H9 (cell line): ENCODE measurements at regions not wholly inside any gene's neighbourhood (a gene's known extent, or its start where the extent isn't known, plus 50 kb on each side); places are given as distances from the start of the nearest gene placed in this dataset.

Experiments
- DNase-seq: peaks from one replicate; pipeline ENCODE4 v3.0.0-alpha.2; 2017
- H2AFZ ChIP-seq: one replicate; pipeline ENCODE4 v1.6.1; 2013; ENCODE audit warnings: mild to moderate bottlenecking, low read length, control low read depth, moderate library complexity
- H2AK5ac ChIP-seq: 2 replicates; pipeline ENCODE4 v1.6.1; 2013; ENCODE audit warnings: low read length, control low read depth, mixed read lengths; ENCODE audit not compliant: insufficient read length
- H2BK120ac ChIP-seq: one replicate; pipeline ENCODE4 v1.6.1; 2013; ENCODE audit warnings: low read depth, mild to moderate bottlenecking, low read length, control low read depth, inconsistent platforms; ENCODE audit not compliant: poor library complexity, severe bottlenecking
- H2BK12ac ChIP-seq: 2 replicates; pipeline ENCODE4 v1.6.1; 2013; ENCODE audit warnings: low read length, control low read depth, mixed read lengths, low read depth; ENCODE audit not compliant: insufficient read length
- H2BK15ac ChIP-seq: 2 replicates; pipeline ENCODE4 v1.6.1; 2013; ENCODE audit warnings: low read depth, low read length, control low read depth
- H2BK20ac ChIP-seq: one replicate; pipeline ENCODE4 v1.6.1; 2013; ENCODE audit warnings: low read depth, mild to moderate bottlenecking, low read length, control low read depth, inconsistent platforms; ENCODE audit not compliant: poor library complexity, severe bottlenecking
- H2BK5ac ChIP-seq: 2 replicates; pipeline ENCODE4 v1.6.1; 2013; ENCODE audit warnings: low read length, control low read depth, mixed read lengths; ENCODE audit not compliant: insufficient read length
- H3K14ac ChIP-seq: 2 replicates; pipeline ENCODE4 v1.6.1; 2013; ENCODE audit warnings: low read length, control low read depth; ENCODE audit not compliant: insufficient read depth
- H3K18ac ChIP-seq: 2 replicates; pipeline ENCODE4 v1.6.1; 2013; ENCODE audit warnings: low read depth, mild to moderate bottlenecking, mixed read lengths, low read length, control low read depth; ENCODE audit not compliant: insufficient read length
- H3K23ac ChIP-seq: 2 replicates; pipeline ENCODE4 v1.6.1; 2013; ENCODE audit warnings: low read length, control low read depth, mixed read lengths, low read depth; ENCODE audit not compliant: insufficient read length
- H3K23me2 ChIP-seq: 2 replicates; pipeline ENCODE4 v1.6.1; 2013; ENCODE audit warnings: low read depth, mild to moderate bottlenecking, mixed read lengths, low read length, control low read depth; ENCODE audit not compliant: insufficient read length, poor library complexity, severe bottlenecking
- H3K27ac ChIP-seq: 2 replicates; pipeline ENCODE4 v1.5.1; 2013; ENCODE audit warnings: low read length, control low read depth, mixed read lengths, low read depth; ENCODE audit not compliant: insufficient read length
- H3K27me3 ChIP-seq: 2 replicates; pipeline ENCODE4 v1.6.1; 2013; ENCODE audit warnings: low read length, control low read depth, inconsistent platforms; ENCODE audit not compliant: insufficient read depth
- H3K4ac ChIP-seq: 2 replicates; pipeline ENCODE4 v1.6.1; 2013; ENCODE audit warnings: low read depth, mild to moderate bottlenecking, control low read depth, inconsistent platforms, low read length, moderate library complexity
- H3K4me1 ChIP-seq: 2 replicates; pipeline ENCODE4 v1.6.1; 2013; ENCODE audit warnings: low read length, control low read depth, inconsistent platforms; ENCODE audit not compliant: insufficient read depth
- H3K4me2 ChIP-seq: 2 replicates; pipeline ENCODE4 v1.6.1; 2013; ENCODE audit warnings: low read length, control low read depth, mixed read lengths; ENCODE audit not compliant: insufficient read length, insufficient read depth
- H3K56ac ChIP-seq: 2 replicates; pipeline ENCODE4 v1.6.1; 2013; ENCODE audit warnings: low read depth, mild to moderate bottlenecking, mixed read lengths, low read length, control low read depth; ENCODE audit not compliant: insufficient read length
- H3K79me1 ChIP-seq: 2 replicates; pipeline ENCODE4 v1.6.1; 2013; ENCODE audit warnings: low read depth, mild to moderate bottlenecking, moderate library complexity, low read length, control low read depth, inconsistent platforms; ENCODE audit not compliant: insufficient read depth, poor library complexity, severe bottlenecking
- H3K79me2 ChIP-seq: 2 replicates; pipeline ENCODE4 v1.6.1; 2013; ENCODE audit warnings: low read length, control low read depth, inconsistent platforms; ENCODE audit not compliant: insufficient read depth
- H3K9ac ChIP-seq: 2 replicates; pipeline ENCODE4 v1.6.1; 2013; ENCODE audit warnings: low read length, control low read depth, mixed read lengths; ENCODE audit not compliant: insufficient read length; ENCODE audit errors: extremely low read depth
- H3K9me3 ChIP-seq: one replicate; pipeline ENCODE4 v1.6.1; 2013; ENCODE audit warnings: low read depth, low read length, inconsistent platforms; ENCODE audit not compliant: control insufficient read depth
- H3T11ph ChIP-seq: one replicate; pipeline ENCODE4 v1.6.1; 2013; ENCODE audit warnings: mild to moderate bottlenecking, low read length, control low read depth, inconsistent platforms
- H4K20me1 ChIP-seq: one replicate; pipeline ENCODE4 v1.6.1; 2013; ENCODE audit not compliant: control insufficient read depth, insufficient read length, insufficient read depth
- H4K5ac ChIP-seq: 2 replicates; pipeline ENCODE4 v1.6.1; 2013; ENCODE audit warnings: low read depth, mild to moderate bottlenecking, mixed read lengths, low read length, control low read depth; ENCODE audit not compliant: insufficient read length
- H4K8ac ChIP-seq: replicated peaks from 2 replicates; pipeline ENCODE4 v1.6.1; 2013; ENCODE audit warnings: low read length, control low read depth, mixed read lengths, low read depth; ENCODE audit not compliant: insufficient read length
- H4K91ac ChIP-seq: 2 replicates; pipeline ENCODE4 v1.6.1; 2013; ENCODE audit warnings: low read depth, mild to moderate bottlenecking, moderate library complexity, mixed read lengths, low read length, control low read depth; ENCODE audit not compliant: insufficient read length
- H3K27ac Mint-ChIP-seq, 3 experiments: 2 replicates in 2 of 3; 3 replicates in 1 of 3; pipeline ENCODE4 v1.8.0; 2020 to 2021; ENCODE audit warnings: mixed read lengths in 3 of 3, mild to moderate bottlenecking in 1 of 3, moderate library complexity in 1 of 3
- H3K27me3 Mint-ChIP-seq: 2 replicates; pipeline ENCODE4 v1.8.0; 2021; ENCODE audit warnings: low read depth, mild to moderate bottlenecking, moderate library complexity, mixed read lengths
- H3K36me3 Mint-ChIP-seq, 3 experiments: 2 replicates in 2 of 3; 3 replicates in 1 of 3; pipeline ENCODE4 v1.8.0; 2020 to 2021; ENCODE audit warnings: low read depth in 3 of 3, mixed read lengths in 3 of 3; ENCODE audit not compliant: insufficient read depth in 1 of 3
- H3K4me1 Mint-ChIP-seq, 2 experiments: 2 replicates each; pipeline ENCODE4 v1.8.0; 2020; ENCODE audit warnings: mixed read lengths in 2 of 2
- H3K4me3 Mint-ChIP-seq, 2 experiments: 2 replicates in 1 of 2; 3 replicates in 1 of 2; pipeline ENCODE4 v1.8.0; 2020 to 2021; ENCODE audit warnings: mild to moderate bottlenecking in 2 of 2, mixed read lengths in 2 of 2, moderate library complexity in 1 of 2
- H3K9me3 Mint-ChIP-seq, 2 experiments: 2 replicates in 1 of 2; 3 replicates in 1 of 2; pipeline ENCODE4 v1.8.0; 2020; ENCODE audit warnings: mild to moderate bottlenecking in 2 of 2, mixed read lengths in 2 of 2, moderate library complexity in 1 of 2
- WGBS: extraction: QIAGEN DNeasy Blood & Tissue Kit; methylation state at CpG from one replicate; pipeline ENCODE4 v1.1.7; 2013; ENCODE audit warnings: missing lambda C conversion rate, low lambda C conversion rate, mixed read lengths; ENCODE audit not compliant: insufficient read length; ENCODE audit errors: extremely low coverage; 5-methylcytosine and 5-hydroxymethylcytosine counted together
- TF ChIP-seq, protein P1 (sequence below): fragments of 200-600 bp; sonication (generic); conservative IDR thresholded peaks from 3 replicates; pipeline ENCODE4 v1.8.0; 2021; ENCODE audit warnings: antibody characterized with exemption, mild to moderate bottlenecking

- Histone ChIP-seq H3K4me2 (no peak overlapping the region), H3K4me1 (no peaks in the 10 kb centered on the region), H2AK5ac (no peak overlapping the region), H3K14ac (no peak overlapping the region), H3K9me3 (no peaks in the 10 kb centered on the region), H3T11ph (no peak overlapping the region), H2BK120ac (no peak overlapping the region), H4K8ac (no peak overlapping the region), H3K27ac (no peak overlapping the region), H2AFZ (no peak overlapping the region), H2BK5ac (no peak overlapping the region), H3K79me2 (no peaks in the 10 kb centered on the region), H3K79me1 (no peaks in the 10 kb centered on the region), H4K5ac (no peak overlapping the region), H3K27me3 (no peaks in the 10 kb centered on the region), H3K56ac (no peak overlapping the region), H4K91ac (no peak overlapping the region), H3K23ac (no peak overlapping the region), H4K20me1 (no peaks in the 10 kb centered on the region), H3K18ac (no peak overlapping the region), H3K9ac (no peak overlapping the region), H2BK15ac (no peak overlapping the region), H2BK20ac (no peak overlapping the region), H3K4ac (no peak overlapping the region), H2BK12ac (no peak overlapping the region), H3K23me2 (no peaks in the 10 kb centered on the region)
- no CpG with 5 or more reads among the region's 2 CpGs for WGBS
- Mint-ChIP-seq H3K9me3 (peaks cover 2 to 3% of the 10 kb centered on the region in 2 experiments; a peak in 4 of 5 replicates), H3K36me3 (peaks cover 0 to 6% (median 6%) of the 10 kb centered on the region in 3 experiments; a peak in 4 of 7 replicates), H3K27ac (no peak overlapping the region), H3K27me3 (no peaks in the 10 kb centered on the region), H3K4me1 (peaks cover 4 to 7% of the 10 kb centered on the region in 2 experiments; a peak in 3 of 4 replicates), H3K4me3 (no peak overlapping the region)
- DNase-seq, result no peak
- TF ChIP-seq, protein P1, sequence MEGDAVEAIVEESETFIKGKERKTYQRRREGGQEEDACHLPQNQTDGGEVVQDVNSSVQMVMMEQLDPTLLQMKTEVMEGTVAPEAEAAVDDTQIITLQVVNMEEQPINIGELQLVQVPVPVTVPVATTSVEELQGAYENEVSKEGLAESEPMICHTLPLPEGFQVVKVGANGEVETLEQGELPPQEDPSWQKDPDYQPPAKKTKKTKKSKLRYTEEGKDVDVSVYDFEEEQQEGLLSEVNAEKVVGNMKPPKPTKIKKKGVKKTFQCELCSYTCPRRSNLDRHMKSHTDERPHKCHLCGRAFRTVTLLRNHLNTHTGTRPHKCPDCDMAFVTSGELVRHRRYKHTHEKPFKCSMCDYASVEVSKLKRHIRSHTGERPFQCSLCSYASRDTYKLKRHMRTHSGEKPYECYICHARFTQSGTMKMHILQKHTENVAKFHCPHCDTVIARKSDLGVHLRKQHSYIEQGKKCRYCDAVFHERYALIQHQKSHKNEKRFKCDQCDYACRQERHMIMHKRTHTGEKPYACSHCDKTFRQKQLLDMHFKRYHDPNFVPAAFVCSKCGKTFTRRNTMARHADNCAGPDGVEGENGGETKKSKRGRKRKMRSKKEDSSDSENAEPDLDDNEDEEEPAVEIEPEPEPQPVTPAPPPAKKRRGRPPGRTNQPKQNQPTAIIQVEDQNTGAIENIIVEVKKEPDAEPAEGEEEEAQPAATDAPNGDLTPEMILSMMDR, result no peak
Measured at GRCh38 chr21:16711757-16712156, 801.1 kb upstream of the CXADR start.
